ENCODE measurements at regions not wholly inside any gene's neighbourhood (a gene's known extent, or its start where the extent isn't known, plus 50 kb on each side); places are given as distances from the start of the nearest gene placed in this dataset.

GRCh38 chr5:173760461-173761177 lies 127.5 kb upstream of the CPEB4 start:
- intact Hi-C loops (cut with micrococcal nuclease; ENCODE audit: unreplicated experiment), result no loop called here
- CTCF ChIA-PET, result no interaction called here

GRCh38 chr5:173761178-173761513 lies 127.0 kb upstream of the CPEB4 start:
- POLR2A ChIA-PET, result no interaction called here
- CTCF ChIA-PET, result no interaction called here
- in situ Hi-C loops (cut with HindIII; ENCODE audit: low pct_unique_long_range_greater_than_20kb, low sequenced_read_pairs), result no loop called here
- Histone ChIP-seq H3K27me3 (ENCODE audit: control insufficient read depth, insufficient read depth, low read length) (no peaks in the 10 kb centered on the region), H3K36me3 (ENCODE audit: control insufficient read depth, insufficient read depth, low read length) (no peaks in the 10 kb centered on the region), H3K4me3 (ENCODE audit: low read depth in 2 of 2, low read length in 2 of 2) (no peak overlapping the region), H3K4me1 (ENCODE audit: control insufficient read depth, insufficient read depth, low read length) (peaks cover 10% of the 10 kb centered on the region), H3K27ac (ENCODE audit: low read length) (no peak overlapping the region), H3K9me3 (ENCODE audit: control insufficient read depth, insufficient read depth, low read depth, low read length) (no peaks in the 10 kb centered on the region)
- DNase-seq (ENCODE audit: low read depth, low spot score) (no peak), ATAC-seq (no peak)
- intact Hi-C loops (cut with micrococcal nuclease; ENCODE audit: unreplicated experiment), result no loop called here
- no TSS peak for BruUV-seq (replicated peaks)
- no peak for TF ChIP-seq TCF7L2 (IDR thresholded peaks at IDR 0.05; ENCODE audit: low read depth, low read length)
- no peak for TF ChIP-seq POLR2AphosphoS5 (IDR thresholded peaks at IDR 0.05; ENCODE audit: low read depth, low read length)
- TF ChIP-seq REST (IDR thresholded peaks at IDR 0.05; ENCODE audit: insufficient read depth in 1 of 2, low read depth in 2 of 2, low read length in 1 of 2), result no peak
- TF ChIP-seq, protein P1, sequence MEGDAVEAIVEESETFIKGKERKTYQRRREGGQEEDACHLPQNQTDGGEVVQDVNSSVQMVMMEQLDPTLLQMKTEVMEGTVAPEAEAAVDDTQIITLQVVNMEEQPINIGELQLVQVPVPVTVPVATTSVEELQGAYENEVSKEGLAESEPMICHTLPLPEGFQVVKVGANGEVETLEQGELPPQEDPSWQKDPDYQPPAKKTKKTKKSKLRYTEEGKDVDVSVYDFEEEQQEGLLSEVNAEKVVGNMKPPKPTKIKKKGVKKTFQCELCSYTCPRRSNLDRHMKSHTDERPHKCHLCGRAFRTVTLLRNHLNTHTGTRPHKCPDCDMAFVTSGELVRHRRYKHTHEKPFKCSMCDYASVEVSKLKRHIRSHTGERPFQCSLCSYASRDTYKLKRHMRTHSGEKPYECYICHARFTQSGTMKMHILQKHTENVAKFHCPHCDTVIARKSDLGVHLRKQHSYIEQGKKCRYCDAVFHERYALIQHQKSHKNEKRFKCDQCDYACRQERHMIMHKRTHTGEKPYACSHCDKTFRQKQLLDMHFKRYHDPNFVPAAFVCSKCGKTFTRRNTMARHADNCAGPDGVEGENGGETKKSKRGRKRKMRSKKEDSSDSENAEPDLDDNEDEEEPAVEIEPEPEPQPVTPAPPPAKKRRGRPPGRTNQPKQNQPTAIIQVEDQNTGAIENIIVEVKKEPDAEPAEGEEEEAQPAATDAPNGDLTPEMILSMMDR (IDR thresholded peaks at IDR 0.05), result no peak
- no peak for TF ChIP-seq SIN3A (IDR thresholded peaks at IDR 0.05; ENCODE audit: borderline replicate concordance, insufficient read depth, low read depth, low read length)

More at GRCh38 chr5:173760461-173761177, 127.5 kb upstream of the CPEB4 start:
- Histone ChIP-seq H3K27me3 (ENCODE audit: control insufficient read depth, insufficient read depth, low read length) (no peaks in the 10 kb centered on the region), H3K27ac (ENCODE audit: low read length) (no peak overlapping the region), H3K4me1 (ENCODE audit: control insufficient read depth, insufficient read depth, low read length) (peaks cover 9% of the 10 kb centered on the region), H3K4me3 (ENCODE audit: low read depth in 2 of 2, low read length in 2 of 2) (no peak overlapping the region), H3K36me3 (ENCODE audit: control insufficient read depth, insufficient read depth, low read length) (no peaks in the 10 kb centered on the region), H3K9me3 (ENCODE audit: control insufficient read depth, insufficient read depth, low read depth, low read length) (no peaks in the 10 kb centered on the region)
- TF ChIP-seq REST (IDR thresholded peaks at IDR 0.05; ENCODE audit: insufficient read depth in 1 of 2, low read depth in 2 of 2, low read length in 1 of 2) (no peak), POLR2AphosphoS5 (IDR thresholded peaks at IDR 0.05; ENCODE audit: low read depth, low read length) (no peak), SIN3A (IDR thresholded peaks at IDR 0.05; ENCODE audit: borderline replicate concordance, insufficient read depth, low read depth, low read length) (no peak)
- no peak for DNase-seq (ENCODE audit: low read depth, low spot score)
- POLR2A ChIA-PET, result no interaction called here
- in situ Hi-C loops (cut with HindIII; ENCODE audit: low pct_unique_long_range_greater_than_20kb, low sequenced_read_pairs), result no loop called here
- no peak for ATAC-seq
- no TSS peak for BruUV-seq (replicated peaks)
